ENCODE measurements at regions not wholly inside any gene's neighbourhood (a gene's known extent, or its start where the extent isn't known, plus 50 kb on each side); places are given as distances from the start of the nearest gene placed in this dataset.

GRCh38 chr2:36266536-36267121 is 88.9 kb upstream of the CRIM1 start:
- TF ChIP-seq CTCF (conservative IDR thresholded peaks at IDR 0.05; ENCODE audit: low read length) (no peak), EZH2phosphoT487 (IDR thresholded peaks at IDR 0.05; ENCODE audit: borderline replicate concordance, low read depth, low read length) (no peak)

All from OCI-LY7 (cell line).